Keratinocyte (primary cell): ENCODE measurements at regions not wholly inside any gene's neighbourhood (a gene's known extent, or its start where the extent isn't known, plus 50 kb on each side); places are given as distances from the start of the nearest gene placed in this dataset.

Experiments used
- DNase-seq: peaks from one replicate; pipeline ENCODE4 v3.0.0-alpha.2; 2011; ENCODE audit warnings: low read depth, missing footprints, low spot score
- FAIRE-seq: peaks from 2 replicates; lab custom pipeline; 2011; peaks lifted over from hg19 to GRCh38; lab: Jason Lieb, UNC
- H2AFZ ChIP-seq: 2 replicates; pipeline ENCODE4 v1.6.0; 2012; ENCODE audit warnings: low read length, control low read depth, inconsistent platforms; ENCODE audit not compliant: control insufficient read depth
- H3K27ac ChIP-seq: 2 replicates; pipeline ENCODE4 v1.5.1; 2011; ENCODE audit warnings: low read length; ENCODE audit not compliant: control insufficient read depth, insufficient read depth
- H3K27me3 ChIP-seq: 3 replicates; pipeline ENCODE4 v1.6.0; 2011; ENCODE audit warnings: low read length; ENCODE audit not compliant: control insufficient read depth, insufficient read depth; ENCODE audit errors: extremely low read depth
- H3K36me3 ChIP-seq, 2 experiments: 2 replicates in 1 of 2; 3 replicates in 1 of 2; pipeline ENCODE4 v1.5.1; 2011; ENCODE audit warnings: low read length in 2 of 2, mild to moderate bottlenecking in 1 of 2; ENCODE audit not compliant: control insufficient read depth in 2 of 2, insufficient read depth in 2 of 2; ENCODE audit errors: extremely low read depth in 1 of 2
- H3K4me1 ChIP-seq: 3 replicates; pipeline ENCODE4 v1.5.1; 2011; ENCODE audit warnings: low read length; ENCODE audit not compliant: control insufficient read depth, insufficient read depth; ENCODE audit errors: extremely low read depth
- H3K4me2 ChIP-seq: 3 replicates; pipeline ENCODE4 v1.6.0; 2011; ENCODE audit warnings: low read depth, low read length; ENCODE audit not compliant: control insufficient read depth, insufficient read depth; ENCODE audit errors: extremely low read depth
- H3K4me3 ChIP-seq, 3 experiments: fragments of 200-600 bp in 1 of 3; sonication (generic) in 1 of 3; 2 replicates in 2 of 3; 3 replicates in 1 of 3; pipeline ENCODE4 v1.5.1; 2011 to 2016; ENCODE audit warnings: low read length in 3 of 3, mild to moderate bottlenecking in 3 of 3, control low read depth in 2 of 3, inconsistent platforms in 1 of 3, low read depth in 1 of 3, mixed read lengths in 1 of 3, mixed run types in 1 of 3, moderate library complexity in 1 of 3; ENCODE audit not compliant: control insufficient read depth in 2 of 3, insufficient read depth in 2 of 3; ENCODE audit errors: extremely low read depth in 1 of 3
- H3K79me2 ChIP-seq: 2 replicates; pipeline ENCODE4 v1.6.0; 2012; ENCODE audit warnings: low read length; ENCODE audit not compliant: control insufficient read depth, insufficient read depth
- H3K9ac ChIP-seq: 3 replicates; pipeline ENCODE4 v1.6.0; 2011; ENCODE audit warnings: low read length; ENCODE audit not compliant: control insufficient read depth, insufficient read depth; ENCODE audit errors: extremely low read depth
- H3K9me1 ChIP-seq: 3 replicates; pipeline ENCODE4 v1.6.0; 2011; ENCODE audit warnings: low read length; ENCODE audit not compliant: control insufficient read depth, insufficient read depth; ENCODE audit errors: extremely low read depth
- H3K9me3 ChIP-seq: 2 replicates; pipeline ENCODE4 v1.5.1; 2012; ENCODE audit warnings: low read depth, low read length; ENCODE audit not compliant: control insufficient read depth
- H4K20me1 ChIP-seq: 3 replicates; pipeline ENCODE4 v1.6.0; 2011; ENCODE audit warnings: low read length; ENCODE audit not compliant: control insufficient read depth, insufficient read depth; ENCODE audit errors: extremely low read depth
- EZH2 ChIP-seq: IDR thresholded peaks from one replicate; pipeline ENCODE4 v1.6.1; 2012; ENCODE audit warnings: inconsistent platforms, mild to moderate bottlenecking, low read length, moderate library complexity
- dilution Hi-C: fragments of 300-500 bp; cut with MboI; formaldehyde crosslinking; loops from one replicate; pipeline ENCODE4 v1.7.0; 2020; ENCODE audit warnings: low sequenced_read_pairs; ENCODE audit not compliant: extremely low pct_ligation_motif_present
- TF ChIP-seq, protein P1 (sequence below), 3 experiments: IDR thresholded peaks in 1 of 3; conservative IDR thresholded peaks in 1 of 3; optimal IDR thresholded peaks in 1 of 3; 2 replicates in 2 of 3; 3 replicates in 1 of 3; pipeline versions ENCODE3 to v1.5.1; 2011; ENCODE audit warnings: low read length in 3 of 3, mild to moderate bottlenecking in 3 of 3, moderate library complexity in 2 of 3, control low read depth in 1 of 3, inconsistent platforms in 1 of 3; ENCODE audit not compliant: insufficient read depth in 2 of 3; ENCODE audit errors: extremely low read depth in 1 of 3

DNA sequence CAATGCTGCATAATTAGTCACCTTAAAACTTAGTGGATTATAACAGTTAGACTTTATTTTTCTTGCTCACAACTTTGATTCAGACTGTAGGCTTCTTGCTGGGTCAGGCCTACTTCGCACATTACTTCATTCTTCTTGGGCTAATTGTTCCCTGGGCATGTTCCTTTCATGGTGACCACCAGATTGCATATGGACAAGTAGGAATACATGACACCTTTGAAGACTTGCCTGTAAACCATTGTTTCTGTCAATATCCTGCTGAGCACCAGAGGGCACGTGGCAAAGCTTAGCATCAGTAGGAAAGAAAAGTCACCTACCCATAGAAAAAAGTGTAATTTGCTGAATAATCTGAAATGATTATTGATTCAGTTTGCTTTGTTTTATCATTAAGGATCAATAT, 54.3 kb upstream of the ROBO1 start:
- Histone ChIP-seq H3K9me1 (no peaks in the 10 kb centered on the region), H3K27me3 (no peaks in the 10 kb centered on the region), H3K79me2 (no peaks in the 10 kb centered on the region), H3K36me3 (no peaks in the 10 kb centered on the region), H3K9me3 (no peaks in the 10 kb centered on the region), H3K9ac (no peak overlapping the region), H2AFZ (no peak overlapping the region), H4K20me1 (no peaks in the 10 kb centered on the region), H3K4me3 (no peak overlapping the region), H3K27ac (no peak overlapping the region), H3K4me2 (no peak overlapping the region), H3K4me1 (no peaks in the 10 kb centered on the region)
- no peak for FAIRE-seq
- TF ChIP-seq, protein P1, sequence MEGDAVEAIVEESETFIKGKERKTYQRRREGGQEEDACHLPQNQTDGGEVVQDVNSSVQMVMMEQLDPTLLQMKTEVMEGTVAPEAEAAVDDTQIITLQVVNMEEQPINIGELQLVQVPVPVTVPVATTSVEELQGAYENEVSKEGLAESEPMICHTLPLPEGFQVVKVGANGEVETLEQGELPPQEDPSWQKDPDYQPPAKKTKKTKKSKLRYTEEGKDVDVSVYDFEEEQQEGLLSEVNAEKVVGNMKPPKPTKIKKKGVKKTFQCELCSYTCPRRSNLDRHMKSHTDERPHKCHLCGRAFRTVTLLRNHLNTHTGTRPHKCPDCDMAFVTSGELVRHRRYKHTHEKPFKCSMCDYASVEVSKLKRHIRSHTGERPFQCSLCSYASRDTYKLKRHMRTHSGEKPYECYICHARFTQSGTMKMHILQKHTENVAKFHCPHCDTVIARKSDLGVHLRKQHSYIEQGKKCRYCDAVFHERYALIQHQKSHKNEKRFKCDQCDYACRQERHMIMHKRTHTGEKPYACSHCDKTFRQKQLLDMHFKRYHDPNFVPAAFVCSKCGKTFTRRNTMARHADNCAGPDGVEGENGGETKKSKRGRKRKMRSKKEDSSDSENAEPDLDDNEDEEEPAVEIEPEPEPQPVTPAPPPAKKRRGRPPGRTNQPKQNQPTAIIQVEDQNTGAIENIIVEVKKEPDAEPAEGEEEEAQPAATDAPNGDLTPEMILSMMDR (optimal IDR thresholded peaks at IDR 0.05 in 1 of 3, IDR thresholded peaks at IDR 0.05 in 1 of 3, conservative IDR thresholded peaks at IDR 0.05 in 1 of 3; ENCODE audit: extremely low read depth in 1 of 3, insufficient read depth in 2 of 3, low read length in 3 of 3) = no peak
- no peak for TF ChIP-seq EZH2
- dilution Hi-C loops = no loop called here
- no peak for DNase-seq

DNA sequence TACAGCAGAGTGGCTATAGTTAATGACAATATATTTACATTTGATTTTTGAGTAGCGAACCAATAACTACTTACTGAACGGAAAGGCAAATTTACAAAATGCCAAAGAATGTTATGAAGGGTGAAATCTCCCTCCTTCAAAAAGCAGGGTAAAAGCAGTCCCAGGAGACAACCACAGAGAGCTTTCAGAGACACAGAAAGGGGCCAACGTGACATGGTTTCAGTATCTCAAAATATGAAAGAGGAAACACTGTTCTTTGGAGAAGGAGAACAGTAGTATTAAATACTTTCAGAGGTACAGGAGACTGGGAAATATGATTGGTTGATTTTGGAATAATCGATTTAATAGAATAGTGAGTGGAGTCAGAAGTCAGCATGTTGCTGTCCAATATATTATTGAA, 52.3 kb upstream of the ROBO1 start:
- FAIRE-seq = no peak
- no peak overlapping the region for H3K4me2 ChIP-seq
- dilution Hi-C loops = no loop called here

More for the DNA sequence above, 52.3 kb upstream of the ROBO1 start:
- Histone ChIP-seq H3K27ac (no peak overlapping the region), H3K9me1 (no peaks in the 10 kb centered on the region), H3K4me3 (no peak overlapping the region), H3K27me3 (no peaks in the 10 kb centered on the region), H3K36me3 (no peaks in the 10 kb centered on the region), H3K9ac (no peak overlapping the region), H3K9me3 (no peaks in the 10 kb centered on the region), H2AFZ (no peak overlapping the region), H4K20me1 (no peaks in the 10 kb centered on the region), H3K4me1 (no peaks in the 10 kb centered on the region), H3K79me2 (no peaks in the 10 kb centered on the region)
- no peak for DNase-seq
- TF ChIP-seq, protein P1 (optimal IDR thresholded peaks at IDR 0.05 in 1 of 3, IDR thresholded peaks at IDR 0.05 in 1 of 3, conservative IDR thresholded peaks at IDR 0.05 in 1 of 3; ENCODE audit: extremely low read depth in 1 of 3, insufficient read depth in 2 of 3, low read length in 3 of 3) = no peak
- no peak for TF ChIP-seq EZH2
